ENCODE measurements at regions not wholly inside any gene's neighbourhood (a gene's known extent, or its start where the extent isn't known, plus 50 kb on each side); places are given as distances from the start of the nearest gene placed in this dataset.
A peak's percentile ranks its signal among the peaks of the same experiment; 100 is the strongest.

DNA sequence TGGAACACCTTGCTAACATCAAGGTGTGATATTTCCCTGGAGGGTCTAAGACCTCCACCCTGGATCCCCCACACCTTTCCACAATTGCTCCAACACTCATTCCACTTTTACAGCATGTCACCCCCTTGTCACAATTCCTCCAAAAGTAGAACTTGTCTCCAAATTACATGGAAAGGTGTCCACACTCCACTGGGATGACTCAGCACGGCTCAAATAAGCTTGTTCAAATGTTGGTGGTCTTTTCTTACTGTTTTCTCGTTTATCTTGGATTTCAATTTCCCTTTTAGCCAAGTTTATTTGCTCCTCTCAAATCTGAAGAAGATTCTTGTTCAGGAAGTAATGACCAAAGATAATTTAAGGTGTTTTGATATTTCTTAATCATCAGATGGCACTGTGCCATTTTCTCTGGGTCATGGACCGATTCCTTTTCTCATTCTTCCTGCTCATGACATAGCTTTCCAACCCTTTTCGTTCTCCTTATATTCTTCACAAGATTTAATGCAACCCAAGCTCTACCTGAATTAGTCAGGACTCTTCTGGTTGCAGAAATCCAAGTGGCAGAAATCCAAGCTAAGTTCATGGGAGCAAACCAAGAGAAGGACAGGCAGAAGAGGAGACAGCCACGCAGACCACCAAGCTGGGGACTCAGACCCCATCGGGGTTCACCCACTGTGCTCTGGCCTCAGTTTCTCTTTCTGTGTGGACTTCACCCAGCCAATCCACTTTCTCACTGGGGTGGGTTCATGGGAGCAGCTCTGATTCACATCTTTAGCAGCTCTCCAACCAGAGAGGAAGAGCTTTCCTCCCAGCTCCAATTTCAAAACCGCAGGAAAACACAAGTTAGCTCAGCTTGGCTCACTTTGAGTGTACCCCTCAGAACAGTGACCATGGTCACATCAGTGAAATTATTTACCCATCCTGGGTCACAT, 110.5 kb upstream of the CDYL start:
- Mint-ChIP-seq H3K4me3 (ENCODE audit: unreplicated experiment) (no peak overlapping the region), H3K9me3 (ENCODE audit: unreplicated experiment) (no peaks in the 10 kb centered on the region), H3K4me1 (ENCODE audit: unreplicated experiment) (peaks cover 7% of the 10 kb centered on the region), H3K36me3 (ENCODE audit: unreplicated experiment) (no peaks in the 10 kb centered on the region), H3K27ac (ENCODE audit: unreplicated experiment) (no peak overlapping the region), H3K27me3 (ENCODE audit: unreplicated experiment) (no peaks in the 10 kb centered on the region)
- peak; percentile 48 for DNase-seq (ENCODE audit: extremely low spot score, unreplicated experiment)
- TF ChIP-seq, protein P1, sequence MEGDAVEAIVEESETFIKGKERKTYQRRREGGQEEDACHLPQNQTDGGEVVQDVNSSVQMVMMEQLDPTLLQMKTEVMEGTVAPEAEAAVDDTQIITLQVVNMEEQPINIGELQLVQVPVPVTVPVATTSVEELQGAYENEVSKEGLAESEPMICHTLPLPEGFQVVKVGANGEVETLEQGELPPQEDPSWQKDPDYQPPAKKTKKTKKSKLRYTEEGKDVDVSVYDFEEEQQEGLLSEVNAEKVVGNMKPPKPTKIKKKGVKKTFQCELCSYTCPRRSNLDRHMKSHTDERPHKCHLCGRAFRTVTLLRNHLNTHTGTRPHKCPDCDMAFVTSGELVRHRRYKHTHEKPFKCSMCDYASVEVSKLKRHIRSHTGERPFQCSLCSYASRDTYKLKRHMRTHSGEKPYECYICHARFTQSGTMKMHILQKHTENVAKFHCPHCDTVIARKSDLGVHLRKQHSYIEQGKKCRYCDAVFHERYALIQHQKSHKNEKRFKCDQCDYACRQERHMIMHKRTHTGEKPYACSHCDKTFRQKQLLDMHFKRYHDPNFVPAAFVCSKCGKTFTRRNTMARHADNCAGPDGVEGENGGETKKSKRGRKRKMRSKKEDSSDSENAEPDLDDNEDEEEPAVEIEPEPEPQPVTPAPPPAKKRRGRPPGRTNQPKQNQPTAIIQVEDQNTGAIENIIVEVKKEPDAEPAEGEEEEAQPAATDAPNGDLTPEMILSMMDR (IDR thresholded peaks at IDR 0.05), result no peak

DNA sequence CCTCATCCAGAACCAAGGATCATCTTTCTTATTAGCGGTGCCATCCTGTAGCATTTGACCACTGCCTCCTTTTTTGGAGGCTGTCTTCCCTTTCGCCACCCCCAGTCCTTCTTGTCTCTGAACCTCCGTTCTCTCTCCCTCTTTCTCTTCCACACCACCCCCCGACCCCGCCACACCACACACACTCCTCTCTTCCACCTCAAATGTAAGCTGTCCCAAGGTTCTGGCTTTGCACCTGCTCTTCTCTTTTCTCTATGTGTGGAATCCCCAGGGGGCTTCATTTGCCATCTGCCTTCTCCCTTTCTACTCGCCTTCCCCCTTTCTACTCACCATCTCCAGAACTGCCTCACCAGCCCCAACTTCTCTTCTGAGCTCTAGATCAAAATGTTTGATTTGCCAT, 111.3 kb upstream of the CDYL start:
- Mint-ChIP-seq H3K36me3 (ENCODE audit: unreplicated experiment) (no peaks in the 10 kb centered on the region), H3K4me1 (ENCODE audit: unreplicated experiment) (peaks cover 7% of the 10 kb centered on the region), H3K9me3 (ENCODE audit: unreplicated experiment) (no peaks in the 10 kb centered on the region), H3K4me3 (ENCODE audit: unreplicated experiment) (no peak overlapping the region), H3K27ac (ENCODE audit: unreplicated experiment) (no peak overlapping the region), H3K27me3 (ENCODE audit: unreplicated experiment) (no peaks in the 10 kb centered on the region)
- peak; percentile 66 for DNase-seq (ENCODE audit: extremely low spot score, unreplicated experiment)
- TF ChIP-seq, protein P1 (IDR thresholded peaks at IDR 0.05), result no peak

DNA sequence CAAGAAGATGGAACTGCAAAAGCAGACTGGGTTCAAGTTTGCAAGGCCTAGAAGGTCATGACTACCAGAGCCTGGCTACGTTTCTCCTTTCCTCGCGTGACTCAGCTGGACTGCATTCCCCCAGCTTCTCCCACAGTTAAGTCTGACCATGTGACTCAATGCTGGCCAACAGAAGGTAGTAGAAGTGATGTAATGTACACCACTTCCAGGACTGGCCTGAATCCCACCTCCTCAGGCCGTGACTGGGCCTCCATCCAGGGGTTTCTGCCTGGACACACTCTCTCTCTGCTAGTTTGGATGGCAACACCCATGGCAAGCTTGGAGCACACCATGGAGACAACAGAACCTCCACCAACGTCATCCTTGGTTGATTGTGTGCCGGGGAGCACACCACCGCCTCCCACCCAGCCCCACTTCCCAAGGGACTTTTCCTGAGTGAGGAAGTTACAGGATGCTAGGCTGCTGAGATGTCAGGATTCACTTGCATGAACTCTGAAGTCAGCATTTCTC, 112.0 kb upstream of the CDYL start:
- H3K27me3 Mint-ChIP-seq (ENCODE audit: unreplicated experiment), result no peaks in the 10 kb centered on the region
- H3K4me3 Mint-ChIP-seq (ENCODE audit: unreplicated experiment), result no peak overlapping the region
- TF ChIP-seq, protein P1 (IDR thresholded peaks at IDR 0.05), result no peak
- peak; percentile 66 for DNase-seq (ENCODE audit: extremely low spot score, unreplicated experiment)
- H3K27ac Mint-ChIP-seq (ENCODE audit: unreplicated experiment), result no peak overlapping the region
- no peaks in the 10 kb centered on the region for H3K9me3 Mint-ChIP-seq (ENCODE audit: unreplicated experiment)
- peaks cover 7% of the 10 kb centered on the region for H3K4me1 Mint-ChIP-seq (ENCODE audit: unreplicated experiment)
- H3K36me3 Mint-ChIP-seq (ENCODE audit: unreplicated experiment), result no peaks in the 10 kb centered on the region

DNA sequence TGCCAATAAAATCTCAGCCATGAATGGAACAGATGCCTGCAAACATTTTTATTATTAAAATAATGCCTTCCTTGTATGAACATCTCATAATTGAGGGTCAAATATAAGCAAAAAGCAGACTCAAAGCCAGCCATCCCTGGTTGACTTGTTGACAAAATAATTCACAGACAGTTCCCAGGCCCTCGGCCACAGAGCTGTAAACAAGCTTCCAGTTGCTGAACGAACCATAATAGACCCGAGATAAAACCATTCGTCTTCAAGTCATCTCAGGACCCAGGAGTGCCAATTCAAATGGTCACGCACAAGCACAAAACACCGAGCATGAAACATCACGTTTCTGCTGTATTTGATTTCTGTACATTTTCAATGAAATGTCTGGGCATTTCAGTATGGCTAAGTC, 113.3 kb upstream of the CDYL start:
- Mint-ChIP-seq H3K36me3 (ENCODE audit: unreplicated experiment) (no peaks in the 10 kb centered on the region), H3K4me1 (ENCODE audit: unreplicated experiment) (no peaks in the 10 kb centered on the region), H3K4me3 (ENCODE audit: unreplicated experiment) (no peak overlapping the region), H3K27ac (ENCODE audit: unreplicated experiment) (no peak overlapping the region), H3K27me3 (ENCODE audit: unreplicated experiment) (peaks cover 11% of the 10 kb centered on the region), H3K9me3 (ENCODE audit: unreplicated experiment) (no peaks in the 10 kb centered on the region)
- no peak for DNase-seq (ENCODE audit: extremely low spot score, unreplicated experiment)
- TF ChIP-seq, protein P1 (IDR thresholded peaks at IDR 0.05), result no peak

DNA sequence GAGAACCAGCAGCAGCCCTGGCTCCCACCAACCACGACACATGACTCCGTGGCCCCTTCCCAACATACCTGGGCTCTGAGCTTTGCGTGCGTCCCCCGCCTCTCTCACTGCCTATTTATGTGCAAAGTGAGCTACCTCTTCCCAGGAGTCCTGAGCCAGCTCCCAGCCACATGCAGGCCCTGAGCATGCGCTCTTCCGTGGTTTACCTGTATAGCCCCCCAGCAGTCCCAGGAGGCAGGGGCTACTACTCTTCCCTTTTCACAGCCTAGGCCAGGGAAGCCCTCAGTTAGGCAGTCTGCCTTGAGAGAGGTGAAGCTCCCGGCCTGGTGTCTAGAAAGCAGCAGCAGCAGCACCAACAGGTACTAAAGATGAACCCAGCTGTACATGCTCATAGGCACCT, 114.8 kb upstream of the CDYL start:
- TF ChIP-seq, protein P1 (IDR thresholded peaks at IDR 0.05), result no peak
- no peaks in the 10 kb centered on the region for H3K4me1 Mint-ChIP-seq (ENCODE audit: unreplicated experiment)
- no peaks in the 10 kb centered on the region for H3K9me3 Mint-ChIP-seq (ENCODE audit: unreplicated experiment)
- no peaks in the 10 kb centered on the region for H3K36me3 Mint-ChIP-seq (ENCODE audit: unreplicated experiment)
- no peak overlapping the region for H3K27ac Mint-ChIP-seq (ENCODE audit: unreplicated experiment)
- peak; percentile 46 for DNase-seq (ENCODE audit: extremely low spot score, unreplicated experiment)
- H3K27me3 Mint-ChIP-seq (ENCODE audit: unreplicated experiment), result peaks cover 16% of the 10 kb centered on the region
- H3K4me3 Mint-ChIP-seq (ENCODE audit: unreplicated experiment), result no peak overlapping the region
